MM.1S (cell line): ENCODE measurements at regions not wholly inside any gene's neighbourhood (a gene's known extent, or its start where the extent isn't known, plus 50 kb on each side); places are given as distances from the start of the nearest gene placed in this dataset.

Experiments
- DNase-seq: peaks from one replicate; pipeline ENCODE4 v3.0.0-alpha.2; 2015
- H2AFZ ChIP-seq: fragments of 300-600 bp; sonication (generic); 2 replicates; pipeline ENCODE4 v1.6.0; 2016; ENCODE audit warnings: antibody characterized with exemption, low read length
- H3F3A ChIP-seq: fragments of 300-600 bp; sonication (generic); 2 replicates; pipeline ENCODE4 v1.6.1; 2016; ENCODE audit warnings: mild to moderate bottlenecking, antibody characterized with exemption, low read length, moderate library complexity, mixed read lengths; ENCODE audit not compliant: insufficient read depth
- H3K27ac ChIP-seq: fragments of 300-600 bp; sonication (generic); 2 replicates; pipeline ENCODE4 v1.5.1; 2016; ENCODE audit warnings: mild to moderate bottlenecking, low read length
- H3K27me3 ChIP-seq: fragments of 300-600 bp; sonication (generic); replicated peaks from 2 replicates; pipeline ENCODE4 v1.6.0; 2016; ENCODE audit warnings: low read length; ENCODE audit not compliant: insufficient read depth
- H3K36me3 ChIP-seq: fragments of 300-600 bp; sonication (generic); replicated peaks from 2 replicates; pipeline ENCODE4 v1.6.1; 2016; ENCODE audit warnings: mild to moderate bottlenecking, low read length, mixed read lengths; ENCODE audit not compliant: insufficient read depth
- H3K4me1 ChIP-seq: fragments of 300-600 bp; sonication (generic); 2 replicates; pipeline ENCODE4 v1.6.1; 2016; ENCODE audit warnings: low read length, mixed read lengths
- H3K4me2 ChIP-seq: fragments of 300-600 bp; sonication (generic); 2 replicates; pipeline ENCODE4 v1.6.0; 2016; ENCODE audit warnings: low read depth, low read length
- H3K4me3 ChIP-seq: fragments of 300-600 bp; sonication (generic); 2 replicates; pipeline ENCODE4 v1.5.1; 2016; ENCODE audit warnings: low read length, mixed read lengths
- H3K79me2 ChIP-seq: fragments of 300-600 bp; sonication (generic); 2 replicates; pipeline ENCODE4 v1.6.1; 2016; ENCODE audit warnings: mixed run types, low read length, mixed read lengths
- H3K9ac ChIP-seq: fragments of 300-600 bp; sonication (generic); 2 replicates; pipeline ENCODE4 v1.6.1; 2016; ENCODE audit warnings: low read length, mixed read lengths
- H3K9me2 ChIP-seq: fragments of 300-600 bp; sonication (generic); replicated peaks from 2 replicates; pipeline ENCODE4 v1.6.1; 2016; ENCODE audit warnings: mild to moderate bottlenecking, low read length, mixed read lengths; ENCODE audit not compliant: insufficient read depth
- H3K9me3 ChIP-seq: fragments of 300-600 bp; sonication (generic); replicated peaks from 2 replicates; pipeline ENCODE4 v1.6.1; 2016; ENCODE audit warnings: mild to moderate bottlenecking, low read length, mixed read lengths; ENCODE audit not compliant: insufficient read depth
- H4K20me1 ChIP-seq: fragments of 300-600 bp; sonication (generic); 2 replicates; pipeline ENCODE4 v1.6.1; 2016; ENCODE audit warnings: mild to moderate bottlenecking, low read length, moderate library complexity, mixed read lengths; ENCODE audit not compliant: insufficient read depth
- CTCF ChIP-seq: fragments of 300-600 bp; sonication (generic); IDR thresholded peaks from 2 replicates; pipeline ENCODE4 v1.5.1; 2016; ENCODE audit warnings: antibody characterized with exemption, low read length, mixed read lengths
- EZH2 ChIP-seq: fragments of 300-600 bp; sonication (generic); optimal IDR thresholded peaks from 2 replicates; pipeline ENCODE3; 2017; ENCODE audit warnings: low read depth, mild to moderate bottlenecking, antibody characterized with exemption, low read length, mixed read lengths
- EZH2phosphoT487 ChIP-seq: fragments of 300-600 bp; sonication (generic); IDR thresholded peaks from 2 replicates; pipeline ENCODE4 v1.6.1; 2018; ENCODE audit warnings: antibody characterized with exemption, low read length

DNA sequence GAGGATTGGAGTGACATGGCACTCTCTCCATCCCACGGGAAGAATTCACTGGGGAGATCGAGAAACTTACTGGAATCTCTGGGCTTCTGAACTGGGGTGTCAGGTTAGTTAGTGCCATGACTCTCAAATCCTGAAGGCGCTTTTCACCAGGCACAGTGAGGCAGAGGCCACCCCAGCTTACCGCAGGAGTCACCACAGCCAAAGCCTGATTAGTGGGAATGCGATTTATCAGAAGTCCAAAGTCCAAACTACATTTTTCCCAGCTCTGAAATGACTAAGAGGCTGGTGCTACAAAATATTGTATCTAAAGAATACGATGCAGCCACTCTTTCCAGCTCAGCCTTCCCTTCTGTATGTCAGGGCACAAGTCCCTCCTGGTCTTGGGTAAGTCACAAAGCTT, 334.8 kb upstream of the SHH start:
- H3K4me2 ChIP-seq = no peak overlapping the region
- no peaks in the 10 kb centered on the region for H4K20me1 ChIP-seq
- H3K27me3 ChIP-seq = peaks cover 52% of the 10 kb centered on the region
- H3K79me2 ChIP-seq = no peaks in the 10 kb centered on the region
- no peaks in the 10 kb centered on the region for H3K9me2 ChIP-seq
- no peak overlapping the region for H3K27ac ChIP-seq
- no peak for DNase-seq
- TF ChIP-seq CTCF (no peak), EZH2phosphoT487 (no peak), EZH2 (no peak)
- H3K4me3 ChIP-seq = no peak overlapping the region
- no peaks in the 10 kb centered on the region for H3K9me3 ChIP-seq
- no peak overlapping the region for H2AFZ ChIP-seq
- H3K36me3 ChIP-seq = no peaks in the 10 kb centered on the region
- H3K4me1 ChIP-seq = no peaks in the 10 kb centered on the region
- no peak overlapping the region for H3K9ac ChIP-seq
- no peaks in the 10 kb centered on the region for H3F3A ChIP-seq

DNA sequence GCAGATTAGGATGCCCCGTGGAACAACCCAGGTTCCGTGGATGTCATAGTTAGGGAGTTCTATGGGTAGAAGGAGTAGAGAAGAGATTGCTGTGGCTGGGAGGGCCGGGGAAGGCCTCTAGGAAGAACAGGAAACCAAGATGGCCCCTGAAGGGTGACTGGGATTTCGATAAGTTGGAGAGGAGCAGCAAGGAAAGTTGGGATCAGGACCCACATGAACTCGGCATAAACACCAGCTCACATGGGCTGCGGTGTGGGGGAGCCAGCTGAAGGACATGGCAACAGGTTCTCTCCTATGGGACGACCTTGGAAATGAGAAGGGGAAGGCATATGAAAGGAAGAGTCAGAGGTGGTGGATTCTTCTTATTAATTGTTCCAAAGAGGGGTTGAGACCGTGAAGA, 333.7 kb upstream of the SHH start:
- Histone ChIP-seq H3K9ac (no peak overlapping the region), H3K27ac (no peak overlapping the region), H3K27me3 (peaks cover 56% of the 10 kb centered on the region), H3K4me3 (no peak overlapping the region), H3K4me2 (no peak overlapping the region), H2AFZ (no peak overlapping the region), H3K9me3 (no peaks in the 10 kb centered on the region), H3K9me2 (no peaks in the 10 kb centered on the region), H4K20me1 (no peaks in the 10 kb centered on the region), H3F3A (no peaks in the 10 kb centered on the region), H3K4me1 (no peaks in the 10 kb centered on the region), H3K36me3 (no peaks in the 10 kb centered on the region), H3K79me2 (no peaks in the 10 kb centered on the region)
- no peak for DNase-seq
- TF ChIP-seq EZH2phosphoT487 = no peak
- TF ChIP-seq CTCF = no peak
- no peak for TF ChIP-seq EZH2

- Histone ChIP-seq H3F3A (no peaks in the 10 kb centered on the region), H3K4me1 (no peaks in the 10 kb centered on the region), H3K79me2 (no peaks in the 10 kb centered on the region), H3K36me3 (no peaks in the 10 kb centered on the region), H3K27me3 (peaks cover 55% of the 10 kb centered on the region), H3K9ac (no peak overlapping the region), H3K9me3 (no peaks in the 10 kb centered on the region), H3K27ac (no peak overlapping the region), H4K20me1 (no peaks in the 10 kb centered on the region), H3K4me2 (no peak overlapping the region; the same call in 1 of the 2 replicates), H3K9me2 (no peaks in the 10 kb centered on the region), H3K4me3 (no peak overlapping the region), H2AFZ (no peak overlapping the region)
- TF ChIP-seq EZH2phosphoT487 = no peak
- no peak for TF ChIP-seq EZH2
- TF ChIP-seq CTCF = no peak
- peak; percentile 31 for DNase-seq
Observed at GRCh38 chr7:156145184-156145583, 332.9 kb upstream of the SHH start.
